ENCODE measurements at regions not wholly inside any gene's neighbourhood (a gene's known extent, or its start where the extent isn't known, plus 50 kb on each side); places are given as distances from the start of the nearest gene placed in this dataset.

- Histone ChIP-seq H3K4me1 (ENCODE audit: control insufficient read depth, insufficient read depth, low read length) (peaks cover 5% of the 10 kb centered on the region; the same call in 1 of the 2 replicates), H3K9ac (ENCODE audit: low read length) (no peak overlapping the region), H3K36me3 (ENCODE audit: control insufficient read depth, insufficient read depth, low read length) (no peaks in the 10 kb centered on the region), H3K27me3 (ENCODE audit: control insufficient read depth, insufficient read depth, low read length) (no peaks in the 10 kb centered on the region), H3K9me3 (ENCODE audit: control insufficient read depth, insufficient read depth, low read depth, low read length) (peaks cover under 1% of the 10 kb centered on the region; the same call in 1 of the 2 replicates), H3K27ac (ENCODE audit: low read depth, low read length) (no peak overlapping the region), H3K4me3 (ENCODE audit: low read depth, low read length) (no peak overlapping the region)
Measured at GRCh38 chr2:215848146-215848545, 165.2 kb downstream of the MREG start.

GRCh38 chr2:215847718-215848117, 165.6 kb downstream of the MREG start:
- Histone ChIP-seq H3K9ac (ENCODE audit: low read length) (no peak overlapping the region), H3K4me3 (ENCODE audit: low read depth, low read length) (no peak overlapping the region), H3K9me3 (ENCODE audit: control insufficient read depth, insufficient read depth, low read depth, low read length) (no peaks in the 10 kb centered on the region), H3K36me3 (ENCODE audit: control insufficient read depth, insufficient read depth, low read length) (no peaks in the 10 kb centered on the region), H3K4me1 (ENCODE audit: control insufficient read depth, insufficient read depth, low read length) (peaks cover 5% of the 10 kb centered on the region; the same call in 1 of the 2 replicates), H3K27ac (ENCODE audit: low read depth, low read length) (no peak overlapping the region), H3K27me3 (ENCODE audit: control insufficient read depth, insufficient read depth, low read length) (no peaks in the 10 kb centered on the region)

- H3K4me3 ChIP-seq (ENCODE audit: low read depth, low read length), result no peak overlapping the region
- H3K36me3 ChIP-seq (ENCODE audit: control insufficient read depth, insufficient read depth, low read length), result no peaks in the 10 kb centered on the region
- H3K27ac ChIP-seq (ENCODE audit: low read depth, low read length), result no peak overlapping the region
- H3K9ac ChIP-seq (ENCODE audit: low read length), result no peak overlapping the region
- H3K9me3 ChIP-seq (ENCODE audit: control insufficient read depth, insufficient read depth, low read depth, low read length), result no peaks in the 10 kb centered on the region
- no peaks in the 10 kb centered on the region for H3K27me3 ChIP-seq (ENCODE audit: control insufficient read depth, insufficient read depth, low read length)
- H3K4me1 ChIP-seq (ENCODE audit: control insufficient read depth, insufficient read depth, low read length), result peaks cover 5% of the 10 kb centered on the region; the same call in 1 of the 2 replicates
Measured at GRCh38 chr2:215847056-215847455, 166.3 kb downstream of the MREG start.

- H3K4me1 ChIP-seq (ENCODE audit: control insufficient read depth, insufficient read depth, low read length), result peaks cover 5% of the 10 kb centered on the region; the same call in 1 of the 2 replicates
- no peaks in the 10 kb centered on the region for H3K27me3 ChIP-seq (ENCODE audit: control insufficient read depth, insufficient read depth, low read length)
- H3K27ac ChIP-seq (ENCODE audit: low read depth, low read length), result no peak overlapping the region
- H3K9me3 ChIP-seq (ENCODE audit: control insufficient read depth, insufficient read depth, low read depth, low read length), result no peaks in the 10 kb centered on the region
- H3K36me3 ChIP-seq (ENCODE audit: control insufficient read depth, insufficient read depth, low read length), result no peaks in the 10 kb centered on the region
- H3K4me3 ChIP-seq (ENCODE audit: low read depth, low read length), result no peak overlapping the region
- H3K9ac ChIP-seq (ENCODE audit: low read length), result no peak overlapping the region
Measured at GRCh38 chr2:215845839-215846586, 167.3 kb downstream of the MREG start.

- Histone ChIP-seq H3K27me3 (ENCODE audit: control insufficient read depth, insufficient read depth, low read length) (no peaks in the 10 kb centered on the region), H3K9me3 (ENCODE audit: control insufficient read depth, insufficient read depth, low read depth, low read length) (no peaks in the 10 kb centered on the region), H3K27ac (ENCODE audit: low read depth, low read length) (no peak overlapping the region), H3K4me3 (ENCODE audit: low read depth, low read length) (no peak overlapping the region), H3K36me3 (ENCODE audit: control insufficient read depth, insufficient read depth, low read length) (no peaks in the 10 kb centered on the region), H3K4me1 (ENCODE audit: control insufficient read depth, insufficient read depth, low read length) (peaks cover 5% of the 10 kb centered on the region; the same call in 1 of the 2 replicates), H3K9ac (ENCODE audit: low read length) (no peak overlapping the region)
Measured at GRCh38 chr2:215843579-215843978, 169.8 kb downstream of the MREG start.

GRCh38 chr2:215841175-215841816, 172.1 kb downstream of the MREG start:
- no peak overlapping the region for H3K9ac ChIP-seq (ENCODE audit: low read length)
- H3K27ac ChIP-seq (ENCODE audit: low read depth, low read length), result no peak overlapping the region

GRCh38 chr2:215839816-215840215, 173.5 kb downstream of the MREG start:
- no peak overlapping the region for H3K4me3 ChIP-seq (ENCODE audit: low read depth, low read length)
- no peak overlapping the region for H3K9ac ChIP-seq (ENCODE audit: low read length)
- no peak overlapping the region for H3K27ac ChIP-seq (ENCODE audit: low read depth, low read length)
- H3K4me1 ChIP-seq (ENCODE audit: control insufficient read depth, insufficient read depth, low read length), result no peaks in the 10 kb centered on the region
- no peaks in the 10 kb centered on the region for H3K36me3 ChIP-seq (ENCODE audit: control insufficient read depth, insufficient read depth, low read length)
- no peaks in the 10 kb centered on the region for H3K9me3 ChIP-seq (ENCODE audit: control insufficient read depth, insufficient read depth, low read depth, low read length)
- H3K27me3 ChIP-seq (ENCODE audit: control insufficient read depth, insufficient read depth, low read length), result no peaks in the 10 kb centered on the region

More at GRCh38 chr2:215841175-215841816, 172.1 kb downstream of the MREG start:
- no peaks in the 10 kb centered on the region for H3K27me3 ChIP-seq (ENCODE audit: control insufficient read depth, insufficient read depth, low read length)
- no peaks in the 10 kb centered on the region for H3K4me1 ChIP-seq (ENCODE audit: control insufficient read depth, insufficient read depth, low read length)
- no peaks in the 10 kb centered on the region for H3K36me3 ChIP-seq (ENCODE audit: control insufficient read depth, insufficient read depth, low read length)
- H3K9me3 ChIP-seq (ENCODE audit: control insufficient read depth, insufficient read depth, low read depth, low read length), result no peaks in the 10 kb centered on the region
- no peak overlapping the region for H3K4me3 ChIP-seq (ENCODE audit: low read depth, low read length)

- H3K4me1 ChIP-seq (ENCODE audit: control insufficient read depth, insufficient read depth, low read length), result no peaks in the 10 kb centered on the region
- no peaks in the 10 kb centered on the region for H3K9me3 ChIP-seq (ENCODE audit: control insufficient read depth, insufficient read depth, low read depth, low read length)
- no peak overlapping the region for H3K27ac ChIP-seq (ENCODE audit: low read depth, low read length)
- no peaks in the 10 kb centered on the region for H3K36me3 ChIP-seq (ENCODE audit: control insufficient read depth, insufficient read depth, low read length)
- H3K9ac ChIP-seq (ENCODE audit: low read length), result no peak overlapping the region
- no peak overlapping the region for H3K4me3 ChIP-seq (ENCODE audit: low read depth, low read length)
- H3K27me3 ChIP-seq (ENCODE audit: control insufficient read depth, insufficient read depth, low read length), result no peaks in the 10 kb centered on the region
Measured at GRCh38 chr2:215839309-215839708, 174.0 kb downstream of the MREG start.

GRCh38 chr2:215836881-215837280, 176.5 kb downstream of the MREG start:
- Histone ChIP-seq H3K27ac (ENCODE audit: low read depth, low read length) (no peak overlapping the region), H3K4me1 (ENCODE audit: control insufficient read depth, insufficient read depth, low read length) (peaks cover 5% of the 10 kb centered on the region; the same call in 1 of the 2 replicates), H3K9ac (ENCODE audit: low read length) (no peak overlapping the region), H3K27me3 (ENCODE audit: control insufficient read depth, insufficient read depth, low read length) (no peaks in the 10 kb centered on the region), H3K36me3 (ENCODE audit: control insufficient read depth, insufficient read depth, low read length) (no peaks in the 10 kb centered on the region), H3K4me3 (ENCODE audit: low read depth, low read length) (no peak overlapping the region), H3K9me3 (ENCODE audit: control insufficient read depth, insufficient read depth, low read depth, low read length) (no peaks in the 10 kb centered on the region)

GRCh38 chr2:215835657-215836056, 177.7 kb downstream of the MREG start:
- Histone ChIP-seq H3K27ac (ENCODE audit: low read depth, low read length) (no peak overlapping the region), H3K36me3 (ENCODE audit: control insufficient read depth, insufficient read depth, low read length) (no peaks in the 10 kb centered on the region), H3K27me3 (ENCODE audit: control insufficient read depth, insufficient read depth, low read length) (no peaks in the 10 kb centered on the region), H3K9ac (ENCODE audit: low read length) (no peak overlapping the region), H3K4me3 (ENCODE audit: low read depth, low read length) (no peak overlapping the region), H3K9me3 (ENCODE audit: control insufficient read depth, insufficient read depth, low read depth, low read length) (no peaks in the 10 kb centered on the region), H3K4me1 (ENCODE audit: control insufficient read depth, insufficient read depth, low read length) (peaks cover 5% of the 10 kb centered on the region; the same call in 1 of the 2 replicates)

GRCh38 chr2:215835231-215835630, 178.1 kb downstream of the MREG start:
- H3K27ac ChIP-seq (ENCODE audit: low read depth, low read length), result no peak overlapping the region
- no peak overlapping the region for H3K9ac ChIP-seq (ENCODE audit: low read length)
- no peak overlapping the region for H3K4me3 ChIP-seq (ENCODE audit: low read depth, low read length)
- H3K4me1 ChIP-seq (ENCODE audit: control insufficient read depth, insufficient read depth, low read length), result peaks cover 5% of the 10 kb centered on the region; the same call in 1 of the 2 replicates
- no peaks in the 10 kb centered on the region for H3K27me3 ChIP-seq (ENCODE audit: control insufficient read depth, insufficient read depth, low read length)
- no peaks in the 10 kb centered on the region for H3K9me3 ChIP-seq (ENCODE audit: control insufficient read depth, insufficient read depth, low read depth, low read length)
- H3K36me3 ChIP-seq (ENCODE audit: control insufficient read depth, insufficient read depth, low read length), result no peaks in the 10 kb centered on the region

All from HUES6 (cell line).